SK-N-SH (cell line): ENCODE measurements at regions not wholly inside any gene's neighbourhood (a gene's known extent, or its start where the extent isn't known, plus 50 kb on each side); places are given as distances from the start of the nearest gene placed in this dataset.

ENCODE experiments used
- EP300 ChIP-seq, 2 experiments: IDR thresholded peaks; 2 replicates each; pipeline versions ENCODE4 v1.4.0 to v1.6.1; 2012; ENCODE audit warnings: borderline replicate concordance in 1 of 2, low read depth in 1 of 2, low read length in 1 of 2
- FOSL2 ChIP-seq: IDR thresholded peaks from 2 replicates; pipeline ENCODE4 v1.4.0; 2012; ENCODE audit warnings: low read depth, mild to moderate bottlenecking, moderate library complexity, borderline replicate concordance
- FOXM1 ChIP-seq: IDR thresholded peaks from 2 replicates; pipeline ENCODE4 v1.4.0; 2012; ENCODE audit warnings: low read depth, mild to moderate bottlenecking
- JUND ChIP-seq: IDR thresholded peaks from 2 replicates; pipeline ENCODE4 v1.4.0; 2012
- RAD21 ChIP-seq: IDR thresholded peaks from 2 replicates; pipeline ENCODE4 v1.6.1; 2012; ENCODE audit warnings: mild to moderate bottlenecking, low read length
- TAF1 ChIP-seq: IDR thresholded peaks from 2 replicates; pipeline ENCODE4 v1.6.1; 2012; ENCODE audit warnings: low read depth, mild to moderate bottlenecking, low read length, moderate library complexity, borderline replicate concordance
- TCF12 ChIP-seq: IDR thresholded peaks from 2 replicates; pipeline ENCODE4 v1.4.0; 2012
- TEAD4 ChIP-seq: IDR thresholded peaks from 2 replicates; pipeline ENCODE4 v1.4.0; 2012; ENCODE audit warnings: mild to moderate bottlenecking, borderline replicate concordance; ENCODE audit not compliant: insufficient read depth
- TF ChIP-seq, protein P1 (sequence below): IDR thresholded peaks from 2 replicates; pipeline ENCODE4 v1.4.0; 2012; ENCODE audit warnings: low read depth
- TF ChIP-seq, protein P2 (sequence below): fragments of 200-600 bp; sonication (generic); IDR thresholded peaks from 2 replicates; pipeline ENCODE4 v1.6.1; 2017; ENCODE audit warnings: antibody characterized with exemption, mild to moderate bottlenecking, moderate library complexity

DNA sequence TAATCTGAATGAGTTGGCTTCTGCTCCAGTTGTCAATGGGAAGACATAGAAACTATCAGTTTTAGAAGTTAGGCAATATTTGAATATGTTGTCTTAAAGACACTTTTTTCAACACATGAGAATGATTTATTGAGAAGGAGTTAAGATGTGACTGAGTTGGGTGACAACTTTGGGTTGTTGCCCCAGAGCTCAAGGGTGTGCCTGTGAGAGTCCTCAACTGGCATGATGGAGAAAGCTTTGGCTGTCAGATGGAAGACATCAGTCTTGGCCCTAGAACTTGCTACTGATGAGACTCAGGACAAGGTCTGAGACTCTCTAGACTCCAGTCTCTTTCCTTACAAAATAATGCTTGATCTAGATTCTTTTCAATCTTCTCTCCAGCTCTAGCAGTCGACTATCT, 69.0 kb upstream of the CTAGE1 start:
- no peak for TF ChIP-seq FOXM1
- TF ChIP-seq, protein P1, sequence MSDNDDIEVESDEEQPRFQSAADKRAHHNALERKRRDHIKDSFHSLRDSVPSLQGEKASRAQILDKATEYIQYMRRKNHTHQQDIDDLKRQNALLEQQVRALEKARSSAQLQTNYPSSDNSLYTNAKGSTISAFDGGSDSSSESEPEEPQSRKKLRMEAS, result no peak
- no peak for TF ChIP-seq RAD21
- no peak for TF ChIP-seq TAF1
- TF ChIP-seq FOSL2, result no peak
- TF ChIP-seq, protein P2, sequence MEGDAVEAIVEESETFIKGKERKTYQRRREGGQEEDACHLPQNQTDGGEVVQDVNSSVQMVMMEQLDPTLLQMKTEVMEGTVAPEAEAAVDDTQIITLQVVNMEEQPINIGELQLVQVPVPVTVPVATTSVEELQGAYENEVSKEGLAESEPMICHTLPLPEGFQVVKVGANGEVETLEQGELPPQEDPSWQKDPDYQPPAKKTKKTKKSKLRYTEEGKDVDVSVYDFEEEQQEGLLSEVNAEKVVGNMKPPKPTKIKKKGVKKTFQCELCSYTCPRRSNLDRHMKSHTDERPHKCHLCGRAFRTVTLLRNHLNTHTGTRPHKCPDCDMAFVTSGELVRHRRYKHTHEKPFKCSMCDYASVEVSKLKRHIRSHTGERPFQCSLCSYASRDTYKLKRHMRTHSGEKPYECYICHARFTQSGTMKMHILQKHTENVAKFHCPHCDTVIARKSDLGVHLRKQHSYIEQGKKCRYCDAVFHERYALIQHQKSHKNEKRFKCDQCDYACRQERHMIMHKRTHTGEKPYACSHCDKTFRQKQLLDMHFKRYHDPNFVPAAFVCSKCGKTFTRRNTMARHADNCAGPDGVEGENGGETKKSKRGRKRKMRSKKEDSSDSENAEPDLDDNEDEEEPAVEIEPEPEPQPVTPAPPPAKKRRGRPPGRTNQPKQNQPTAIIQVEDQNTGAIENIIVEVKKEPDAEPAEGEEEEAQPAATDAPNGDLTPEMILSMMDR, result no peak
- no peak for TF ChIP-seq JUND
- TF ChIP-seq EP300 (IDR thresholded peaks at IDR 0.05; ENCODE audit: borderline replicate concordance in 1 of 2, low read depth in 1 of 2, low read length in 1 of 2), result no peak
- TF ChIP-seq TCF12, result no peak
- TF ChIP-seq TEAD4, result no peak
